Sigmoid colon (tissue), 4 donors: ENCODE measurements at regions not wholly inside any gene's neighbourhood (a gene's known extent, or its start where the extent isn't known, plus 50 kb on each side); places are given as distances from the start of the nearest gene placed in this dataset.

Experiments used
- EP300 ChIP-seq, 4 donors: sonication (generic); formaldehyde crosslinking; IDR thresholded peaks; one replicate each; pipeline ENCODE4 v1.6.1; 2017; ENCODE audit warnings: antibody characterized with exemption in 4 of 4
- POLR2A ChIP-seq, 2 donors: fragments of 450-650 bp; IDR thresholded peaks; one replicate each; pipeline ENCODE4 v1.6.1; 2016; ENCODE audit warnings: antibody characterized with exemption in 2 of 2, mild to moderate bottlenecking in 2 of 2, moderate library complexity in 2 of 2
- TF ChIP-seq, protein P1 (sequence below), 4 experiments: fragments of 450-650 bp in 3 of 4; fragments of 200-600 bp in 1 of 4; IDR thresholded peaks; one replicate each; pipeline ENCODE4 v1.5.1; 2016 to 2019; ENCODE audit warnings: antibody characterized with exemption in 4 of 4, mild to moderate bottlenecking in 3 of 4, moderate library complexity in 2 of 4

DNA sequence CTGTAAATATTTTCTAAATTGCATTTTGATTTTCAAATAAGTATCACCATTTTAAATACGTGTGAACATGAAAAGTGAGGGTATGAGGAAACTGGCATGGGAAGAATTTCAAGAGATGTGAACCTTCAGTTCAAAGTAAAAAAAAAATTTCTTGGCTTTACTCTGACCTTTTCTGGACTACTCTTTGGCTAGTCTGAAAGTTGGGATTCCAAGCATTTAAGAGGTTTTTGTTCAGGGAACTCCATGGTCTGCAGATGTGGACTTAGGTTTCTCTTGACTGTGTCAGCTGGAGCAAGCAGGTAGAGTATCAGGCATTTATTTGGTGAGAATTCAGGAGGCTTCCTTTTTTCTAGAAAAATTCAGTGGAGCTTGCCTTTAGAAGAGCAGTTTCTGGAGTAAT lies 311.6 kb downstream of the LRIG3 start:
- TF ChIP-seq, protein P1, sequence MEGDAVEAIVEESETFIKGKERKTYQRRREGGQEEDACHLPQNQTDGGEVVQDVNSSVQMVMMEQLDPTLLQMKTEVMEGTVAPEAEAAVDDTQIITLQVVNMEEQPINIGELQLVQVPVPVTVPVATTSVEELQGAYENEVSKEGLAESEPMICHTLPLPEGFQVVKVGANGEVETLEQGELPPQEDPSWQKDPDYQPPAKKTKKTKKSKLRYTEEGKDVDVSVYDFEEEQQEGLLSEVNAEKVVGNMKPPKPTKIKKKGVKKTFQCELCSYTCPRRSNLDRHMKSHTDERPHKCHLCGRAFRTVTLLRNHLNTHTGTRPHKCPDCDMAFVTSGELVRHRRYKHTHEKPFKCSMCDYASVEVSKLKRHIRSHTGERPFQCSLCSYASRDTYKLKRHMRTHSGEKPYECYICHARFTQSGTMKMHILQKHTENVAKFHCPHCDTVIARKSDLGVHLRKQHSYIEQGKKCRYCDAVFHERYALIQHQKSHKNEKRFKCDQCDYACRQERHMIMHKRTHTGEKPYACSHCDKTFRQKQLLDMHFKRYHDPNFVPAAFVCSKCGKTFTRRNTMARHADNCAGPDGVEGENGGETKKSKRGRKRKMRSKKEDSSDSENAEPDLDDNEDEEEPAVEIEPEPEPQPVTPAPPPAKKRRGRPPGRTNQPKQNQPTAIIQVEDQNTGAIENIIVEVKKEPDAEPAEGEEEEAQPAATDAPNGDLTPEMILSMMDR (IDR thresholded peaks at IDR 0.05): no peak
- TF ChIP-seq POLR2A (IDR thresholded peaks at IDR 0.05) (no peak), EP300 (IDR thresholded peaks at IDR 0.05) (no peak)
